ENCODE measurements at regions not wholly inside any gene's neighbourhood (a gene's known extent, or its start where the extent isn't known, plus 50 kb on each side); places are given as distances from the start of the nearest gene placed in this dataset.
"Not testable (repeated sequence)": the region's sequence is repeated elsewhere in the genome, so short reads cannot be mapped to it uniquely, and the experiment has no call there.

GRCh38 chr14:23862513-23862912 is 91.1 kb upstream of the DHRS4 start:
- DNase-seq: no peak

DNA sequence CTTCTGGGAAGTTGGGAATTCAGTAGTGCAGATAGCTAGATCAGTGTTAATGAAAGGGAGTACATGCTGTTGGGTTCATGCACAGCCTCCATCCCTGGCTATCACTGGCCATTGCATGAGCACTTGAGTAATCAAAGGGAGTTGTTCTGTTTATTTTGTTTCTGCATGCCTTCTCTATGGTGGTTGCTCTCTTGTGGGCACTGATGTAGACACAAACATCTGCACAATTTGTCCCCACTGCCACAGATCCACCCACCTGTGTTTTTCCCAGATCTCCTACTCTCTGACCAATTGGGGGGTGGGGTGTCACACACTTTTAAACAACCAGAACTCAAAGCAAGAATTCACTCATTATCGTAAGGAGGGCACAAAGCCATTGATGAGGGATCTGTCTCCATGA is 89.7 kb upstream of the DHRS4 start:
- no peak for DNase-seq

- DNase-seq: no peak
These were observed 89.3 kb upstream of the DHRS4 start for GRCh38 chr14:23864259-23864658.

DNA sequence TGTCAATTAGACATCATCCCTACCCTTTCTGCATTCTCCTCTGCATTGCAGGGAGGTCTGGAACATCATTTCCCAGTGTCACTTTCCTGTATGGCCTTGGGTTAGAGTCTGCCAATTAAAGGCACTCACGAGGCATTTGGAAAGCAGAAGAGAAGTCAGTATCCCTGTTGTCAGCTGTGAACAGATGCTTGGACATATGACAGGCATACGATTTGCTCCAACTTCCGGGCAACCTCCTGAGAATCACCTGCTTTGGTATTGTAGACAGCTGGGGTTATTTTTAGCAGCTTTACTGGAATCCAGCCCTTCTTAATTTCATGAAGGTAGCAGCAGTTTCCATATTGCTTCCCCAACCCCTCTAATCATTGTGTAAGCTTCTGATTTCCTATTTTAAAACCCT is 88.7 kb upstream of the DHRS4 start:
- no peak for DNase-seq

GRCh38 chr14:23865502-23865901 is 88.1 kb upstream of the DHRS4 start:
- DNase-seq: no peak

DNA sequence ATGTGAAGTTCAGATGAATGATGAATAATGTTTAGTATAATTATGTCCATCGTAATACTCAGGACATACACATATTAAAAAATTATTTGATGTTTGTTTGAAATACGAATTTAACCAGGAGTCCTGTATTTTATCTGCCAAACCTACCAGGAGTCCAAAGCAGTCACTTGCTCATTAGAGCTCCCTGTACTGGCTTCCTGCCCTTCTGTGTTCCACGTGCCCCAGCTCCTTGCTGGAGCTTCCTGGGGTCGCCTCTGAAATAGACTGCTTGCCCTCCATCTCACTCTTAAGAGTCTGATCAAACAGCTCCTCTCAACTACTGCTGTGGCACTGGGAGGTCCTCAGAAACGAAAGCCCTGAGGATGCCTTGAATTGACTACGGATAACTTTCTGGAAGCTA is 87.3 kb upstream of the DHRS4 start:
- DNase-seq: no peak

- no peak for DNase-seq
These were observed 84.4 kb upstream of the DHRS4 start for GRCh38 chr14:23869078-23869719.

DNA sequence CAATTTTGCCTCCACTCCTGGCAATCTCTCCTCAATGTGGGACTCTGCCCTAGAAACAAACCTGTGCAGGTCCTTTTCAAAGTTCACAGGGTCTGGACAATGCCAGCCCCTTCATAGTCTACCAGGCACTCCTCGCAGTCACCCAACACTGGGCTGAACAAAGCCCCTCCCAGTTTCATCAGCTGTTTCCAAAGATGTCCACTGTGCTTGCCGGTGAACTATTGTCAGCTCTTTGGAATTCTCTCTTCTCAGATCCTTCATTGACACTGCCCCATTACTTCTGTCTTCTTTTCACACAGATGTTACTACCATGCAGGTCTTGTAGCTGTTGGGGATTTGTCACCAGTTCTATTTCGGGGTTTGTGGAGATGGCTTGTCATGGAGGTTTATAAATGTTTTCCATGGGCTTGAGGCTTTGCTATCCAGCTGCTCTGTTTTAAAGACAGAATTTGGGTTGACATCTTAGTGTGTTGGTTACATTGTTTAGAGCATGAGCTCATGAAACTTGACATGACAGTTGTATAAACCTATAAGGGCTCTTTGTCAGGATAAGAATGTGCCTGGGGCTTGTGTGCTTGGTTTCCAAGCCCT is 77.3 kb upstream of the DHRS4 start:
- DNase-seq: no peak

GRCh38 chr14:23877111-23877510 is 76.5 kb upstream of the DHRS4 start:
- DNase-seq: no peak

DNA sequence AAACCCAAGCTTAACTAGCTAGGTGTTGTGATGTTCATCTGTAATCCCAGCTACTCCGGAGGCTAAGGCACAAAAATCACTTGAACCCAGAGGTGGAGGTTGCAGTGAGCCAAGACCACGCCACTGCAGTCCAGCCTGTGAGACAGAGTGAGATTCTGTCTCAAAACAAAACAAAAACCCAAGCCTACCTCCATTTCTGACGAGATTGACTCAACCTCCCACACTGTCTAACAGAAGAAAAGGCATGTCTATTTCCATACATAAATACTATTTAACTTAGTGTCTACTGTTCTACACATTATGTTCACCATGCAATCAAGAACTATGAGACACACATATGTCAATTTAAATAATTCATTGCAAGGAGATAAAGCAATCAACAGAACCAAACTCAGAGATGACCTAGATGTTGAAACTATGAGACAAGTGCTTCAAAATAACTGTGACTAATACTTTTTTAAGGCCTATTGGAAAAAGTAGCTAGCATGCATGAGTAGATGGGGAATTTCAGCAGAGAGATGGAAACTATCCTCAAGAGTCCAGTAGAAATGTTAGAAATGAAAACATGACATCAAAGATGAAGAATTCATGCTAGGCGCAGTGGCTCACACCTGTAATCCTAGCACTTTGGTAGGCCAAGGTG is 75.9 kb upstream of the DHRS4 start:
- DNase-seq: no peak

DNA sequence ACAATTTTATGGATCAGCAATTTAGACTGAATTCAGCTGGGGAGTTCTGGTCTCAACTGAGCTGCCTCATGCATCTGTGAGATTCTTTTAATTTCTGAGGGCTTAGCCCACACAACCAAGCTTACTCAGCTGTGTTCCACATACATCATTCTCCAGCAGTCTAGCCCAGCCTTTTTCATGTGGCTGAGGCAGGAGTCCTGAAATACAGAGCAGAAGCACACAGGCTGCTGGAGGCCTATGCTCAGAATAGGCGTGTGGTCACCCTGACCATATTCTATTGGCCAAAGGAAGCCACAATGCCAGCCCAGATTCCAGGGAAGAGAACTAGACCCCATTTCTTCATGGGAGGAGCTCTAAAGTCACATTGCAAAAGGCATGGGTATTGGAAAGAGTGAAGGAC is 72.3 kb upstream of the DHRS4 start:
- no peak for DNase-seq

DNA sequence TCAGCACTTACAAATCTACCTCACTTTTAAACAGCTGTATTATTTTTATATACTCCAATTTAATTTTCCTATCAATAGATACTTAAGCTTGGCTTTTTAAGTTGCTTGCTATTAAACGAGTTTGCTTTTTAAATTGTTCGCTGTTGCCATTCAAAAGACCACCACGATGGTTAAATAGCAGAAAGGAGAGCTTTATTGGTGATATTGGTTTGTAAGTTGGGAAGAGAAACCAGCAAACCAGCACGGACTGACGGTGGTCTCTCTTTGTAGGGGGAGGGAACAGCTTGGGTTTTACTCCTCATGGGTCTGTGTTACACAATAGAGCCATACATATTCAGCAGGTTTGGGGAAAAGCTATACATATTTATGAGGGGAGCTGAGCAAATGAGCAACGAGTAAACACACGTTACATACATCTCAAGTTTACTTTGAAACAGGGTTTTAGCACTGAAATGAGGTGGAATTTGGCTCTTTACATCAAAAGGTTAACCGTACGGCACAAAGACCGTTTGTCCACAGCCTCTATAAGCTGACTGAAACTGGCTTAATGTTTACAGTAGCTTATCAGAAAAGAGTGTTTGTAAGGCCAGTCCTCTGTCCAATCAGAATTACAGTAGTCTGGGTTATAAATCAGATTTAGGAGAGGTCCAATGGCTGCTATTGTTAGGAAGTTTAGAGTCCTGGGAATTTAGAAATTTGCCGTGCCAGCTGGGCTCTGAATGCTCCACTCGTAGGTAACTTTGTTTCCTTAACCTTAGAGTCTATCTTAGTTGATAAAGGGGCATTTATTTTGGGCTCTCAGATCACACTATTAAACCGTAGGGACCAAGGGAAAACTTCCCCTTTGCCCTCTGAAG is 69.7 kb upstream of the DHRS4 start:
- no peak for DNase-seq

DNA sequence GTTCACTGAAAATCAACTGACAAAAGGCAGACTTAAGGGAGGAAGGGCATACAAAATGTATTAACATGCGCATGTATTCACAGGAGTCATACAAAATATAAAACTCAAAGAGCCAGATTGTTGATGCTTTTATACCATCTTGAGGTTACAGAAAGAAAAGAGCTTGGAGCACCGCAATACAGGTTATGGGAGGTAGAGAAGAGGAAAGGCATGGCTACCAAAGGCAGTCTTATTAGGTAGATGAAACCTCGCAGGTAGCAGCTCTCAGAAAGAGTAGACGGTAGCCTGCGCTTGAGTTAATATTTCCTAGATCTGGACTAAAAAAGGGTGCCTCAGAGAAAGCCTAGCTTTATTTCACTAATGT is 69.0 kb upstream of the DHRS4 start:
- no peak for DNase-seq

DNA sequence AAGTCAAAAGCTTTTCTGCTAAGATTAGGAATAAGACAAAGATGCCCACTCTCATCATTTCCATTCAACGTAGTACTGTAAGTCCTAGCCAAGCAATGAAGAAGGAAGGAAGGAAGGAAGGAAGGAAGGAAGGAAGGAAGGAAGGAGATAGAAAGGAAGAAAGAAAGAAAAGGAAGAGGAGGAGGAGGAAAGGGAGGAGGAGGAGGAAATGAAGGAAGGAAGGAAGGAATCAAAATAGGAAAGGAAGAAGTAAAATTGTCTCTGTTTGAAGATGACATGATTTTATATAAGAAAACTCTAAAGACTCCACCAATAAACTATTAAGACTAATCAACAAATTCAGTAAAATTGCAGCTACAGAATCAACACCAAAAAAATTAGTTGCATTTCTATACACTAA is 66.0 kb upstream of the DHRS4 start:
- DNase-seq: no peak

GRCh38 chr14:23891717-23892116 is 61.9 kb upstream of the DHRS4 start:
- not testable (repeated sequence) for DNase-seq

DNA sequence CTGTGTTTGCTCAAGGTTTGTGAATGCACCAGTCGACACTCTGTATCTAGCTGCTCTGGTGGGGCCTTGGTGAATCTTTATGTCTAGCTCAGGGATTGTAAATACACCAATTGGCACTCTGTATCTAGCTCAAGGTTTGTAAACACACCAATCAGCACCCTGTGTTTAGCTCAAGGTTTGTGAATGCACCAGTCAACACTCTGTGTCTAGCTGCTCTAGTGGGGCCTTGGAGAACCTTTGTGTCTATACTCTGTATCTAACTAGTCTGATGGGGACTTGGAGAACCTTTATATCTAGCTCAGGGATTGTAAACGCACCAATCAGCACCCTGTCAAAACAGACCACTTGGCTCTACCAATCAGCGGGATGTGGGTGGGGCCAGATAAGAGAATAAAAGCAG is 61.3 kb upstream of the DHRS4 start:
- not testable (repeated sequence) for DNase-seq

GRCh38 chr14:23894362-23895052 is 59.1 kb upstream of the DHRS4 start:
- DNase-seq: no peak

GRCh38 chr14:23895053-23895419 is 58.5 kb upstream of the DHRS4 start:
- no peak for DNase-seq

GRCh38 chr14:23895480-23895879 is 58.1 kb upstream of the DHRS4 start:
- DNase-seq: no peak

DNA sequence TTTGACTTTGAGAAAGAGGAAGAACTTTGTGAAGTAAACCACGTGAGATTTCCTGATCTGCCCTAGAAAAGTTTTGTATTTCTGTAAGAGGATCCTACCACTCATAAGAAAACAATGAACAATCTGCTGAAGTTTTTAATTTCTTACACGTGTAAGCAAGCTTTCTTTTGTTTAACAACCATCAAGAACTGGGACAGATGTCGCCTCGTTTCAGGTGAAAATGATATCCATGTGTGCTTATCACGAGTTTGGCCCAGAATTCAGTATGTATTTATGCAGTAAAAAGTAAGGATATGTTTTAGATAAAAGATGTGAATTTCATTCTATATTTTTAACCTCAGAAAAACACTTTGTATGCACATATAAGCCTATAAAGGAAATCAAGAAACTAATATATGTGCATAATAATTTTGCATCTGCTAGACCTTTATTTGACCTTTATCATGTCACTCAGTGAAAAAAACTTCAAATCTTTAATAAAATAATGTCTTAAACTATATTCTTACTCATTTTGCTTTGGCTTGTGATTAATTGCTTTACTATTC is 56.9 kb upstream of the DHRS4 start:
- DNase-seq: no peak

DNA sequence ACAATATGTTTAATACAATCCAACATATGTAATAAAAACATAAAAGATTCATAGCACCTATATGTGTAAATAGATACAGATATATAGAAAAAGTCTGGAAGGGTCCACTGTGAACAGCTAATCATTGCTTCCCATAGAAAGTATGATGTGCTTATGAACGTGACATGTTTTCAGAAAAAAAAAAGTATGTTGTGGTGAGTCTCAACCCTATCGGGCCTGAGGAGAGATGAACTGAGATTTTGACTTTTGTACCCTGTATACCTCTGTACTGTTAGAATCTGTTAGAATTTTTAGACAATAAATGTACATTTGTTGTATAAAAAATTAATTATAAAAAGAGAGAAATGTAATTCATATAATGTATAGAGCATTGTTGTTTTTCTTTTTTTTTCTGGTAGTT is 56.3 kb upstream of the DHRS4 start:
- DNase-seq: not testable (repeated sequence)

DNA sequence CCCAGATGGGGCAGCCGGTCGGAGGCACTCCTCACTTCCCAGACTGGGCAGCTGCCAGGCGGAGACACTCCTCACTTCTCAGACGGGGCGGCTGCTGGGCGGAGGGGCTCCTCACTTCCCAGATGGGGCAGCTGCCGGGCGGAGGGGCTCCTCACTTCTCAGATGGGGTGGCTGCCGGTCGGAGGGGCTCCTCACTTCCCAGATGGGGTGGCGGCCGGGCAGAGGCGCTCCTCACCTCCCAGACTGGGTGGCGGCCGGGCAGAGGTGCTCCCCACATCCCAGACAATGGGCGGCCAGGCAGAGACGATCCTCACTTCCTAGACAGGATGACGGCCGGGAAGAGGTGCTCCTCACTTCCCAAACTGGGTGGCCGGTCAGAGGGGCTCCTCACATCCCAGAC is 55.2 kb upstream of the DHRS4 start:
- DNase-seq: not testable (repeated sequence)

GRCh38 chr14:23899788-23900187 is 53.8 kb upstream of the DHRS4 start:
- no peak for DNase-seq

All from bone marrow (tissue), 2 donors.